Calu3 (cell line): ENCODE measurements at regions not wholly inside any gene's neighbourhood (a gene's known extent, or its start where the extent isn't known, plus 50 kb on each side); places are given as distances from the start of the nearest gene placed in this dataset.

Experiments
- BruUV-seq: library from RNA; stranded (reverse); fragments of 400-500 nt; replicated peaks from 2 replicates; lab custom pipeline; 2021; lab: Mats Ljungman, UMichigan
- CTCF ChIA-PET: fragments of 300-600 bp; sonication (Branson Sonifier 250); formaldehyde crosslinking; loops from one replicate; lab custom pipeline; 2022; ENCODE audit warnings: antibody characterized with exemption; lab: Charles Lee
- DNase-seq: peaks from one replicate; pipeline ENCODE4 v3.0.0; 2022
- H3K27ac Mint-ChIP-seq: one replicate; pipeline ENCODE4 v1.8.0; 2022; ENCODE audit warnings: mixed read lengths; ENCODE audit not compliant: unreplicated experiment
- H3K27me3 Mint-ChIP-seq: one replicate; pipeline ENCODE4 v1.8.0; 2022; ENCODE audit warnings: mixed read lengths; ENCODE audit not compliant: unreplicated experiment
- H3K36me3 Mint-ChIP-seq: one replicate; pipeline ENCODE4 v1.8.0; 2022; ENCODE audit warnings: mild to moderate bottlenecking, moderate library complexity, mixed read lengths; ENCODE audit not compliant: insufficient read depth, unreplicated experiment
- H3K4me1 Mint-ChIP-seq: one replicate; pipeline ENCODE4 v1.8.0; 2022; ENCODE audit warnings: mild to moderate bottlenecking, low read depth, mixed read lengths; ENCODE audit not compliant: unreplicated experiment
- H3K4me3 Mint-ChIP-seq: one replicate; pipeline ENCODE4 v1.8.0; 2022; ENCODE audit warnings: mild to moderate bottlenecking, low read depth, moderate library complexity, mixed read lengths; ENCODE audit not compliant: unreplicated experiment
- H3K9me3 Mint-ChIP-seq: one replicate; pipeline ENCODE4 v1.8.0; 2022; ENCODE audit warnings: low read depth, mixed read lengths; ENCODE audit not compliant: unreplicated experiment
- intact Hi-C: fragments of 100-400 bp; cut with micrococcal nuclease; formaldehyde crosslinking; loops from one replicate; pipeline ENCODE4 v1.10.0; 2022; ENCODE audit not compliant: unreplicated experiment
- TF ChIP-seq, protein P1 (sequence below): fragments of 200-600 bp; IDR thresholded peaks from one replicate; pipeline ENCODE4 v1.8.0; 2022; ENCODE audit warnings: antibody characterized with exemption; ENCODE audit not compliant: unreplicated experiment

DNA sequence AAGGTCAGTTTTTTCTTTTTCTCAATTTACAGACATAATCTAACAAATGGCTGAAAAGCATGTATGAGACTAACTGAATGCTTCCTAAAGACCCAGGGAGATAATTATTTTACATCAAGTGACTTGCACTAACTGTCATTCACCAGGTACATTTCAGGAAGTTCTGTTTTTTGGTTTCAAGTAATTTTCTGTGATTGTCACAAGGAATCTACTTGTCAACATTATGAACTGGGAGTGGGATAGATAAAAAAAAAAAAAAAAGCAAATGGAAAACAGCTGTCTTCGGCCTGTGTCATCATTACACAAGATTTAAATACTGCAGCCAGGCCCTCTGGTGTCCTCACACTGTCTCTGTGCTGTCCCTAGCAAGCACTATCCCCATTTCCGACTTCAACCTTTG is 379.0 kb upstream of the HTR1E start:
- Mint-ChIP-seq H3K4me3 (no peak overlapping the region), H3K27ac (no peak overlapping the region), H3K9me3 (peaks cover 6% of the 10 kb centered on the region), H3K36me3 (no peaks in the 10 kb centered on the region), H3K4me1 (no peaks in the 10 kb centered on the region), H3K27me3 (no peaks in the 10 kb centered on the region)
- intact Hi-C loops: no loop called here
- DNase-seq: no peak
- CTCF ChIA-PET: no interaction called here
- TF ChIP-seq, protein P1, sequence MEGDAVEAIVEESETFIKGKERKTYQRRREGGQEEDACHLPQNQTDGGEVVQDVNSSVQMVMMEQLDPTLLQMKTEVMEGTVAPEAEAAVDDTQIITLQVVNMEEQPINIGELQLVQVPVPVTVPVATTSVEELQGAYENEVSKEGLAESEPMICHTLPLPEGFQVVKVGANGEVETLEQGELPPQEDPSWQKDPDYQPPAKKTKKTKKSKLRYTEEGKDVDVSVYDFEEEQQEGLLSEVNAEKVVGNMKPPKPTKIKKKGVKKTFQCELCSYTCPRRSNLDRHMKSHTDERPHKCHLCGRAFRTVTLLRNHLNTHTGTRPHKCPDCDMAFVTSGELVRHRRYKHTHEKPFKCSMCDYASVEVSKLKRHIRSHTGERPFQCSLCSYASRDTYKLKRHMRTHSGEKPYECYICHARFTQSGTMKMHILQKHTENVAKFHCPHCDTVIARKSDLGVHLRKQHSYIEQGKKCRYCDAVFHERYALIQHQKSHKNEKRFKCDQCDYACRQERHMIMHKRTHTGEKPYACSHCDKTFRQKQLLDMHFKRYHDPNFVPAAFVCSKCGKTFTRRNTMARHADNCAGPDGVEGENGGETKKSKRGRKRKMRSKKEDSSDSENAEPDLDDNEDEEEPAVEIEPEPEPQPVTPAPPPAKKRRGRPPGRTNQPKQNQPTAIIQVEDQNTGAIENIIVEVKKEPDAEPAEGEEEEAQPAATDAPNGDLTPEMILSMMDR: no peak
- BruUV-seq: no TSS peak

- no TSS peak for BruUV-seq
- TF ChIP-seq, protein P1: no peak
- no peaks in the 10 kb centered on the region for H3K36me3 Mint-ChIP-seq
Measured at GRCh38 chr6:86537292-86537861, 400.0 kb upstream of the HTR1E start.

GRCh38 chr6:86536121-86536520 is 401.2 kb upstream of the HTR1E start:
- no peaks in the 10 kb centered on the region for H3K36me3 Mint-ChIP-seq
- no peaks in the 10 kb centered on the region for H3K27me3 Mint-ChIP-seq
- no peak overlapping the region for H3K4me3 Mint-ChIP-seq
- BruUV-seq: no TSS peak
- H3K9me3 Mint-ChIP-seq: peaks cover 2% of the 10 kb centered on the region
- H3K4me1 Mint-ChIP-seq: peaks cover 13% of the 10 kb centered on the region
- no peak overlapping the region for H3K27ac Mint-ChIP-seq
- TF ChIP-seq, protein P1: no peak
- intact Hi-C loops: no loop called here
- no peak for DNase-seq
- CTCF ChIA-PET: no interaction called here

More at GRCh38 chr6:86537292-86537861, 400.0 kb upstream of the HTR1E start:
- Mint-ChIP-seq H3K4me3 (no peak overlapping the region), H3K9me3 (peaks cover 2% of the 10 kb centered on the region), H3K27ac (no peak overlapping the region), H3K4me1 (peaks cover 13% of the 10 kb centered on the region), H3K27me3 (no peaks in the 10 kb centered on the region)
- no peak for DNase-seq
- intact Hi-C loops: no loop called here
- CTCF ChIA-PET: interaction anchor here (0.6 kb wide), 1 partner anchor 320 kb away, joined by 3 read pairs; no protein-coding TSS in a partner anchor

DNA sequence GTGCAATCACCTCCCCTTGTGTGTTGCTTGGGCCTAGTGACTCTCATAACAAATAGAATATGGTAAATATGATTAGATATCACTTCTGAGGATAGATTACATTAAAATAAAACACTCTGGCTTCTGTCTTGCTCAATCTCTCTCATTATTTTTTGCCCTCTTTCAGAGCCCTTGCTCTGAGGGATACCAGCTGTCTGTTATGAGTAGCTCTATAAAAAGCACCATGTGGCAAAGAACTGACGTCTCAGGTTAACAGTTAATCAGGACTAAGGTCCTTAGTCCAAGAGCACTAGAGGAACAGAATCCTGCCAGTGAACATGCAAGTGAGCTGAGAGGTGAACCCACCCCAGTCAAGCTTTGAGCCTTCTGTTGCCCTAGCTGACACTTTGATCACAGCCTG is 402.2 kb upstream of the HTR1E start:
- H3K36me3 Mint-ChIP-seq: no peaks in the 10 kb centered on the region
- CTCF ChIA-PET: interaction anchor here (0.6 to 0.7 kb wide), 2 partner anchors 83 to 505 kb away, joined by 3 read pairs; no protein-coding TSS in a partner anchor
- BruUV-seq: no TSS peak
- no peak overlapping the region for H3K27ac Mint-ChIP-seq
- H3K9me3 Mint-ChIP-seq: no peaks in the 10 kb centered on the region
- DNase-seq: no peak
- peaks cover 13% of the 10 kb centered on the region for H3K4me1 Mint-ChIP-seq
- TF ChIP-seq, protein P1: no peak
- no peaks in the 10 kb centered on the region for H3K27me3 Mint-ChIP-seq
- H3K4me3 Mint-ChIP-seq: no peak overlapping the region
- intact Hi-C loops: no loop called here
